Mucosa of descending colon (tissue), 3 donors: ENCODE measurements at regions not wholly inside any gene's neighbourhood (a gene's known extent, or its start where the extent isn't known, plus 50 kb on each side); places are given as distances from the start of the nearest gene placed in this dataset.

ENCODE experiments used
- ATAC-seq: fragments of 200-7000 bp; cut with Tn5 transposase; one replicate; pipeline ENCODE4 v1.9.1; 2020; ENCODE audit warnings: mild to moderate bottlenecking, moderate library complexity
- DNase-seq, 3 donors: peaks; one replicate each; pipeline ENCODE4 v3.0.0-alpha.2; 2020
- H3K36me3 ChIP-seq: fragments of 200-600 bp; one replicate; pipeline ENCODE4 v1.8.0; 2021; ENCODE audit warnings: low read depth, mild to moderate bottlenecking
- H3K4me1 ChIP-seq: fragments of 200-600 bp; one replicate; pipeline ENCODE4 v1.8.0; 2021; ENCODE audit warnings: low read depth, mild to moderate bottlenecking
- H3K4me3 ChIP-seq: fragments of 200-600 bp; one replicate; pipeline ENCODE4 v1.8.0; 2021; ENCODE audit warnings: mild to moderate bottlenecking
- H3K9me3 ChIP-seq: fragments of 200-600 bp; one replicate; pipeline ENCODE4 v1.8.0; 2021; ENCODE audit warnings: mild to moderate bottlenecking
- intact Hi-C, 2 donors: fragments of 100-400 bp; cut with DNase I in 1 of 2; cut with micrococcal nuclease in 1 of 2; formaldehyde crosslinking; loops; one replicate each; pipeline versions ENCODE4 v1.11.0 to v1.11.1; 2022; cut with DNase I, micrococcal nuclease
- TF ChIP-seq, protein P1 (sequence below): fragments of 200-600 bp; IDR thresholded peaks from one replicate; pipeline ENCODE4 v1.8.0; 2022; ENCODE audit warnings: antibody characterized with exemption, mild to moderate bottlenecking
- donor health status: DM: no; HTN: no; CAD: no; lungs with moderate emphysema.
- donor health status: DM: no; HTN: no; CAD: no.
- donor health status: DM: no; HTN: yes; CAD: no.

DNA sequence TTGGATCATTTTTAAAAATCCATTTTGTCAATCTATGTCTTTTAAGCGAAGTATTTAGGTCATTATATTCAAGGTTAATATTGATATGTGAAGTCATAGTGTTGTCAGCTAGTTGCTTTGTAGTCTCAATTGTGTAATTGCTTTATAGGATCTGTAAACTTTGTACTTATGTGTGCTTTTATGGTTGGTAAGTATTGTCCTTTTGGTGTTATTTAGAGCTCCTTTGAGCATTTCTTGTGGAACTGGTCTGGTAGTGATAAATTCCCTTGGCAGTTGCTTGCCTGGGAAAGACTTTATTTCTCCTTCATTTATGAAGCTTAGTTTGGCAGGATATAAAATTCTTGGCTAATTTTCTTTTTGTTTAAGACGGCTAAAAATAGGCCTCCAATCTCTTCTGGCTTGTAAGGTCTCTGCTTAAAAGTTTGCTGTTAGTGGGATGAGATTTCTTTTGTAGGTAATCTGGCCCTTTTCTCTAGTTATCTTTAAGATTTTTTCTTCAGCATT lies 368.8 kb downstream of the SPRY2 start:
- peaks cover 8% of the 10 kb centered on the region for H3K9me3 ChIP-seq
- H3K4me1 ChIP-seq: peaks cover 3% of the 10 kb centered on the region
- no peaks in the 10 kb centered on the region for H3K36me3 ChIP-seq
- H3K4me3 ChIP-seq: no peak overlapping the region
- DNase-seq: no peak
- peak; percentile 70 for ATAC-seq
- TF ChIP-seq, protein P1, sequence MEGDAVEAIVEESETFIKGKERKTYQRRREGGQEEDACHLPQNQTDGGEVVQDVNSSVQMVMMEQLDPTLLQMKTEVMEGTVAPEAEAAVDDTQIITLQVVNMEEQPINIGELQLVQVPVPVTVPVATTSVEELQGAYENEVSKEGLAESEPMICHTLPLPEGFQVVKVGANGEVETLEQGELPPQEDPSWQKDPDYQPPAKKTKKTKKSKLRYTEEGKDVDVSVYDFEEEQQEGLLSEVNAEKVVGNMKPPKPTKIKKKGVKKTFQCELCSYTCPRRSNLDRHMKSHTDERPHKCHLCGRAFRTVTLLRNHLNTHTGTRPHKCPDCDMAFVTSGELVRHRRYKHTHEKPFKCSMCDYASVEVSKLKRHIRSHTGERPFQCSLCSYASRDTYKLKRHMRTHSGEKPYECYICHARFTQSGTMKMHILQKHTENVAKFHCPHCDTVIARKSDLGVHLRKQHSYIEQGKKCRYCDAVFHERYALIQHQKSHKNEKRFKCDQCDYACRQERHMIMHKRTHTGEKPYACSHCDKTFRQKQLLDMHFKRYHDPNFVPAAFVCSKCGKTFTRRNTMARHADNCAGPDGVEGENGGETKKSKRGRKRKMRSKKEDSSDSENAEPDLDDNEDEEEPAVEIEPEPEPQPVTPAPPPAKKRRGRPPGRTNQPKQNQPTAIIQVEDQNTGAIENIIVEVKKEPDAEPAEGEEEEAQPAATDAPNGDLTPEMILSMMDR: no peak
- intact Hi-C loops: no loop called here

DNA sequence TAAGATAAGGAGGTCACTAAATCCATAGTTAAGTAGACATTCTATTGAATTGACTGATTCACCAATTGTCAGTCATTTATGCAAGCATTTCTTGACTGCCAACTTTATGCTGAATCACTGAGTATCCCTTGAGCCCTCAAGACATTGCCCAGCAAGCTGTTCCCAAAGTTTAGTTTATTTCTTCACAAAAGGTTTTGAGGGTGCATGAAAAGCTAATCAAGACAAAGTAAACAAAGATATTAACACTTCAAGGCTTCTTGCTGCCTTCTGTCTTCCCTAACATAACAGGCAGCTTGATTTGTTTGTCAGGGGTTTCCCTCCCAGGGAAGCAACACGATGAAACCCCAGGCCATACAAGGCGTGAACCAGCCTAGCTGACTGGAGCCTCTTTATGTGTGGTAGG lies 374.4 kb downstream of the SPRY2 start:
- intact Hi-C loops: no loop called here
- H3K4me3 ChIP-seq: no peak overlapping the region
- no peaks in the 10 kb centered on the region for H3K4me1 ChIP-seq
- H3K36me3 ChIP-seq: no peaks in the 10 kb centered on the region
- no peaks in the 10 kb centered on the region for H3K9me3 ChIP-seq
- no peak for DNase-seq
- ATAC-seq: no peak
- TF ChIP-seq, protein P1: no peak

DNA sequence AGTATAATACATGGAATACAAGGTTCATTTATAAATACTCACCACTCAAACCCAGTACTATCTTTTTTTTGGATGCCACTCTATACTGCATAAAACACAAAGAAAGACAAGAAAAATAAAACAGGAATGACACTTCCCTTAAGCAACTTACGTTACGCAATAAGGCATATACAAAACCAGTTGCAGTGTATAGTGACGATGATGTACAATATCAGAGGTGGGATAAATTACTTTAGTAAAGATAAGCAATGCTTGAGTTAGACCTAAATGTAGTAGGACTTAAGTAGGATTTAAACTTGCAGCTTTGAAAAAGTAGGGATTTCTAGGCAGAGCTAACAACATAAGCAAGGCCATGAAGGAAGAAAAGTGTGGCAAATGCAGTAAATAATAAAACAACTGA lies 374.9 kb downstream of the SPRY2 start:
- ATAC-seq (no peak), DNase-seq (no peak)
- intact Hi-C loops: no loop called here

DNA sequence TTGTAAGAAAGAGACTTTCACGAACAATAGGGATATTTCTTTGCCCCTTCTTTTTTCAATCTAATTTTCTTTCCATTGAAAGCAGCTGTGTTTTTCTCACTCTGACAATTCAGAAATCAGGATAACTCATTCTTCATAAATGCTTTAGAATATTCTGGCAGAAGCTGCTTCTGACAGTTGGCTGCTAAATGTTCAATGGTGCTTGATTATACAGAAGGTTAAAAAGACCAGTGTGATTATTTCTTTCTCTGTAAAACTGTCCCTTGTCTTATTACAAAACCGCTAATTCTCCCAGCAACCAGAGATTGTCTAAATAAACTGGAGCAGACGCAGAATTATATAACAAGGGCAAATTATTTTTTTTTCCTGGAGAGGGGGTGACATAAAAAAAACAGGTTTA lies 394.4 kb downstream of the SPRY2 start:
- Histone ChIP-seq H3K4me1 (no peaks in the 10 kb centered on the region), H3K36me3 (no peaks in the 10 kb centered on the region), H3K4me3 (no peak overlapping the region), H3K9me3 (no peaks in the 10 kb centered on the region)
- TF ChIP-seq, protein P1: no peak
- intact Hi-C loops: no loop called here
- no peak for ATAC-seq
- no peak for DNase-seq

More for the DNA sequence above, 374.9 kb downstream of the SPRY2 start:
- H3K9me3 ChIP-seq: no peaks in the 10 kb centered on the region
- H3K4me3 ChIP-seq: no peak overlapping the region
- no peaks in the 10 kb centered on the region for H3K4me1 ChIP-seq
- H3K36me3 ChIP-seq: no peaks in the 10 kb centered on the region
- TF ChIP-seq, protein P1: no peak

DNA sequence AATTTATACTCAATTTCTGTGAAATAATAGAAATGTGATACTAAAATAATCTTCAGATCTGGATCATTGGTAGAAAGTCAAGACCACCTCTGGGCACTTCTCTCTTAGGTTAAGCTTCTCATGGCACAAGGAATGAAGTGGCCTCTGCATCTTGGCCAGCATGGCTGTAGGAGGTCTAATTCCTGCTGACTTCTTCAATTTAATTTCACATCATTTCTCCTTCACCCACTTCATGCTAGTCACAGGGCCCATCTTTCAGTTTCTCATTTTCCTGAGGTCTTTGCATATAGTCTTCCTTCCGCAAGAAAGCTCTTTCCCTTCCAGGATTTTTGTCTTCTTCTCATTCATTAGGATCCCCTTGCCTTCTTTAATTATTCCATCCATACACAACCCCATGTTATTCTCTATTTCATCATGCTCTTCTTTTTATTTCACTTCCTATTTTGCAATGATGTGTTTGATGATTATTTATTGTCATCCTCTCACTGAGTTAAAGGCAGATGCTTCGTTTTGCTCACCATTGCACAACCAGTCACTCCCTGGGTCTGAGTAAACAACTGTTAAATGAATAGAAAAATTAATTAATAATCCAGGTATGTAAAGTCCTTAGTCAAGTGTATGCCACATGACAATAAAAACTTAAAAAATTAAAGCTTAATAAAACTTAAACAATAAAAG lies 397.4 kb downstream of the SPRY2 start:
- intact Hi-C loops: no loop called here
- no peaks in the 10 kb centered on the region for H3K9me3 ChIP-seq
- no peak overlapping the region for H3K4me3 ChIP-seq
- H3K4me1 ChIP-seq: no peaks in the 10 kb centered on the region
- DNase-seq: no peak
- no peaks in the 10 kb centered on the region for H3K36me3 ChIP-seq
- TF ChIP-seq, protein P1: no peak
- no peak for ATAC-seq
